NCI-H146 treated with DMSO at 0.1 percent for 48 hours (cell line): ENCODE measurements at regions not wholly inside any gene's neighbourhood (a gene's known extent, or its start where the extent isn't known, plus 50 kb on each side); places are given as distances from the start of the nearest gene placed in this dataset.
"Not testable (repeated sequence)": the region's sequence is repeated elsewhere in the genome, so short reads cannot be mapped to it uniquely, and the experiment has no call there.

Experiments used
- DNase-seq: peaks from one replicate; lab custom pipeline; 2025; ENCODE audit not compliant: unreplicated experiment; lab: John Stamatoyannopoulos, UW

DNA sequence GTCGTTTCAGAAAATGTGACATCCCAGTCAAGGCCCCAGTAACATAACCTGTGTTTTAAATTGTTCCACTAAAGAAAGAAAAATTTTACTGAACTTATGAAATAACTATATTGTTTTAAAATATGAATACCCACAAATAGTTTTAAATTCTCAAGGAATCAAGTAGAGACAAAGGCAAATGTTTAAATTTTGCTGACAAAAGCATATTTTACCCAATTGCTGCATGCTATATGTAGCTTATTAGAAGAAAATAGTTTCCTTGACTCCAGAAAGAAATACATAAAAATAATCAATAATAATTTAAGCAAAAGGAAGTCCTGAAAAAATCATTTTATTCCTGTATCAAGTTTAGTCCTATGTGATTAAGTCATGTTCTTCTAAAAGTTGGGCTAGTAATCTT is 481.3 kb upstream of the ADGRL3 start:
- no peak for DNase-seq

DNA sequence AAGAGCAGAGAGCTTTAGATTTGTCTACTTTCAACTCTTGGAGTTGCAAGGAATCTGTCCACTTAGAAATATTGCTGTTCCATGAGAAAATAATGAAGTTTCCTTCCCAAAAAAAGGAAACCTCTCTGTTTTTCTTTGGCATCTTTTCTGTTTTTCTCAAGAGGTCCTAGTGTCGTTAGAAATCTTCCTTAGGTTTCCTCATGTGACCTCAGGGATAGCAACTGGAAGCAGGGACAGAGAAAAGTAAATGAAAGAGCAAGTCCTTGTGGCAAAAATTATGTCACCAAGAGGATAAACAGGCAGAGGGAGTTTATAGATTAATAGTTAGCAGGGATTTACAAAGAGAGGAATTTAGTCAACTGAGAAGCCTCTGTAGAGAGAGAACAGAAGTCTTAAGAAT is 478.4 kb upstream of the ADGRL3 start:
- no peak for DNase-seq

DNA sequence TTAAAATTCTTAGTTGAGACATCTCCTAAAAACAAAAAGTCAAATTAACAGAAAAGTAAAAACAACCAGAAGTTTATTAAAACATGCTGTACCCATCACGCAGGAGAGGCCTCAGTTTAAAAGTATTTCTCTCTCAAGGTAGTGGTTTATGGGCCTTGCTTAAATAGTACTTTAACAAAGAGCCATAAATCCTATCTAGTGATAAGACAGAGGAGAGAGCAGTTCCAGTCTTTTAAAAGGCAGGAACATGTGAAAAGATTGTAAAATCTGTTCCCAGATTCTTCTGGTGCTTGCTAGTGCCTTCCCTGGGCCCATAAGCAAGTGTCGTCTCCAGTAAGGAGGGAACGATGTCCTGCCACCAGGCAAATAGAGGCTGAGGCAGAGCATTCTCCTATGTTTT is 476.3 kb upstream of the ADGRL3 start:
- no peak for DNase-seq

DNA sequence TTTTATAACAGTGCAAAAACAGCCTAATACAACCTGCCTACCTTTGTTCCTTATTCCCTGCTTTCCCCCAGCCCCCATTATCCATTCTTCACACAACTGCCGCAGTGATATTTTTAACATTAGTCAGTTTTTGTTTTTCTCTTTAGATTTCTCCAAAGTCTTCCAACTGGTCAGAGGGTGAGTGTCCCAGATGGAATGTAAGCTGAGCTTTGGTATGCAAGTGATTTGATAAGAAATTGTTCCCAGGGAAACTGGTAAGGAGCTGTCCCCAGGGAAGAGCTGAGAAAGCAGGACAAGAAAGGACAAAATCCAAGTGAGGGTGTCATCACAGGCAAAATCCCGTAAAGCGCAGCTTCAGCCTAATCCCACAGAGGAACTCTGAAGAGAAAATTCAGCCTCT is 475.5 kb upstream of the ADGRL3 start:
- DNase-seq: no peak

DNA sequence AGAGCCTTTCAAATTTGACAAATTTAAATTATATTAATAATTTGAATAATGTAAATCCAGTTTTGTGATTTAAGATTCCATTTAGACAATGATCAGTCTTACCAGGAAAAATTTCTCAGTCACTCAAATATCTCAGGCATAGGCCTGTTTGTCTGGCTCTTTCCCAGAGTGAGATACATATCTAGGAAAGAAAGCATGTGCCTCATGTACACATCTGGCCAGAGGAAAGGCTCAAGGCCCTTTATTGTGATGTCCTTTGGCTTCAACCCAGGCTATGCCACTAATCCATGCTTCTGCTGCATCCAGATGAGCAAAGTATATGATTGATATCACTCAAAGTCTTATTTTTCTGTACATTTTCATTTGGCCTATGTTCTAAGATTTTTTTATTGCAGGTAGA is 473.3 kb upstream of the ADGRL3 start:
- no peak for DNase-seq

DNA sequence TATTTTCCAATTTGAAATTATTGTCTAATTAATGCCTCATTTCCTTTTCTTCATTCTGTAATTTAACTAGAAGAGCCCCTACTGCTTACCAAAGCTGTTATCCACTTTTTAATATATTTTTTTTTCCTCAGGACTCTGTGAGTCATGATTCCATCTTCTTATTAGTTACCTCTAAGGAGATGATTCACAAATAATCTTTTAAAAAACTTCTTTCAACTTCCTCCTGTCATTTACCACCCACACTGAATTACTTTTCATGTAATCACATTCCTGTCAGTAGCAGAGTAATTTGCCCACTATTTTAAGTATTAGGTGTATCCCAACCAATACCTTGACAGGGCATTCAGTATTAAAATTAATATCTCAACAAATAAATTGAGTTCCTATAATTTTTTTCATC is 470.9 kb upstream of the ADGRL3 start:
- DNase-seq: no peak

DNA sequence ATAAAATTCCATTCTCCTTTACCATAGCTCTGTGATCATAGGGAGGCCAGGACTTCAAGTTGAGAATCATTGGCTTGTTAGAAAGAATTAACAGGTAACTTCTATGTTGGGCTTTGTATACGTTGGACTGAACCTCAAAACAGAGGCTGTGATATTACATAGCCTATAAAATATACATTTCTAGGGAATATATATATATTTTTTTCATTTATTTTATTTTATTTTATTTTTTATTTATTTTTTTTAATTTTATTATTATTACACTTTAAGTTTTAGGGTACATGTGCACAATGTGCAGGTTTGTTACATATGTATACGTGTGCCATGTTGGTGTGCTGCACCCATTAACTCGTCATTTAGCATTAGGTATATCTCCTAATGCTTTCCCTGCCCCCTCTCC is 470.4 kb upstream of the ADGRL3 start:
- not testable (repeated sequence) for DNase-seq

DNA sequence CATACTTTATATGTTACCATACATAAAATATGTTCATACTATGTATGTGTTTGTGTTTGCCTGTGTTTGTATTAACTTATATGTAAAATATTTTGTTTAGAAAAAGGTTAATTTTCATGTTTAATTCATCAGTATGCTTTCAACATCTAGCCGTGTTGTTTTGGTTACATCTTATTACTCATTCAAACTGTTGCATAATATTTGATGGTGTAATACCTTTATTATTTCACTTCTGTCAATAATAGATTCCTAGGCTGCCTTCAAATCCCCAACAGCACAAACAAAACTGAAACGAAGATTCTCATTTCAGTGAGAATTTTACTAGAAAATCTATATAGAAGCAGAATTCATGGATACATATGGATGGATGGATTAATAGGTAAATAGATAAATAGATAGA is 462.3 kb upstream of the ADGRL3 start:
- DNase-seq: no peak

DNA sequence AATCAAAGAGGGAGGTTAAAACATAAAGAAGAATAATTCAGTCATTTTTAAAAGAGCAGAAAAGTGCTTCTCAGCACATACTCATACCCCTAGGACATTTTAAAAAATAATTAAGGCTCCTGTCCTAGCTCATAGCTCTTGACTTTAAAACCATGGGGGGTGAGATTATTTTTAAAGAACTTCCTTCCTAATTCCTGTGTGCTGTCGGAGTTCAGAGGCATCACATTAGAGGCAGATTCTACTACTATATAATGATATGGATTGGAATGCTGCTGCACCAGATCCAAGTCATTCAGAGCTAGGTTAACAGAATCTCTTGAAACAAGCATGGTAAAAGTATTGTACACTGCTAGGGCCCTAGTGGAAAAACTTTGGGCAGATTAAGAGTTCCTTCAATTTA is 456.5 kb upstream of the ADGRL3 start:
- DNase-seq: no peak

DNA sequence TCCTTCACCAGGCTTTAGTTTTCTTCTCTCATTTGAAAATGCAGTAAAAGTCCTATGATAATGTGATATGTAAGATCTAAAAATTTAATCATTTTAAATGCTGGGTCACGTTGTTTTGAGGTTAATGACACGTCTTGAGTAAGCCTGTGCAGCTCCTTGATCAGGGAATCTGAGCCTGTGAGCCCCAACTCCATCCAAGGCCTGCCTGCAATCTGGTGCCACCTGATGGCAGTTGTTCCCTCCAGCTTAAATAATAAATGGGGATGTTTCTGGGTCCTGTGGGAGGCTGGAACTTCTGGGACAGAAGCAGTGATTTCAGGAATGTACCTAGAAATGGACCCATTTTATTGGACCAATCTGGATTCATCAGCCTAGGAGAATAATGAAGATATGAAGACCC is 455.4 kb upstream of the ADGRL3 start:
- no peak for DNase-seq

DNA sequence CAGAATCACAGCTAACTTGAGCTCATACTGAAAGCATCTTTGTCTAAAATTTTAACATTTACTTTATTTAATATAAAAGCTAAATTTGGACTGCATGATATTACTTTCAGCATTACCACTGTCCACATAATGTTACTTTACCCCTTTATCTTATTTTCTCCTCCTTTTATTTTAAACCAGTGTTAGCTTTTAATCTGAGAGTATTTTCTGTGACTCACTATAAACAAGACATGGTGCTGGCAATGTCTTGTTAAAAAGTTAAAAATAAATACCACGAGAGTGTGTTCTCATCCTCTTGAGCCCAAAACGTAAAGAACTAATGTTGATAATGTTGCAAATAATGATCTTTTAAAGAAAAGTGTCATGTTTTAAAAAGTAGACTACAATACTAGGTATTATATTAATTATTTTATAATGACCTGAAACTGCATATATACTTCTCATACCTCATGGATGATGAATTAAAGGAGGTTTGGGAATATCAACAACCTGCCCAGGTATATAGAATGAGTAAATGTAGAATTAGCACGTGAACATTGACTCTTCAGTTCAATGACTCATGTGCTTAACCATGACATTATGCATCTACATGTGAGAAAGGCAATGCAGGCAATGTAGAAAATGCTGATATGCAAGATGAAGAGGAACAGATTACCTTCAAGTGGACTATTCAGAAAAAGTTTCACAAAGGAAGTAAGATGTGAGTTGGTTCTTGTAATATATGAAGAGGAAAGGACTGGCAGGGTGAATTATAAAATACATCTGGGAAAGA is 454.1 kb upstream of the ADGRL3 start:
- DNase-seq: no peak

DNA sequence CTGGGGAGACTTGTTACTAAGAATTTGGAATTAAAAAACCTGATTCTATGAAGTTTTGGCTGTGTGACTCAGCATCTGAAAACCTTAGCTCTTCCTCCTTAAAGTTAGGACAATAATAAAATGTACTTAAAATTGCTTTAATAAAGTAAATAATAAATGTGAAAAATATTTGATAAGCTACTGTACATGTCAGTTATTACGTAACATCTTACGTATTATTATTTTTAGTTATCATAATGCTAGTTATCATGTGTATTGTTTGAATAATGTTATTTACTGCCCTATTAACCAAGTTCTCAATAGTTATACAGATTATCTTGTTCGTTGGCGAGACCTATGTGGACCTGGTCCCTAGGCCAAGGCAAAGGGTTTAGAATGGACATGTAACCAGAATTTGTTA is 449.2 kb upstream of the ADGRL3 start:
- DNase-seq: no peak

DNA sequence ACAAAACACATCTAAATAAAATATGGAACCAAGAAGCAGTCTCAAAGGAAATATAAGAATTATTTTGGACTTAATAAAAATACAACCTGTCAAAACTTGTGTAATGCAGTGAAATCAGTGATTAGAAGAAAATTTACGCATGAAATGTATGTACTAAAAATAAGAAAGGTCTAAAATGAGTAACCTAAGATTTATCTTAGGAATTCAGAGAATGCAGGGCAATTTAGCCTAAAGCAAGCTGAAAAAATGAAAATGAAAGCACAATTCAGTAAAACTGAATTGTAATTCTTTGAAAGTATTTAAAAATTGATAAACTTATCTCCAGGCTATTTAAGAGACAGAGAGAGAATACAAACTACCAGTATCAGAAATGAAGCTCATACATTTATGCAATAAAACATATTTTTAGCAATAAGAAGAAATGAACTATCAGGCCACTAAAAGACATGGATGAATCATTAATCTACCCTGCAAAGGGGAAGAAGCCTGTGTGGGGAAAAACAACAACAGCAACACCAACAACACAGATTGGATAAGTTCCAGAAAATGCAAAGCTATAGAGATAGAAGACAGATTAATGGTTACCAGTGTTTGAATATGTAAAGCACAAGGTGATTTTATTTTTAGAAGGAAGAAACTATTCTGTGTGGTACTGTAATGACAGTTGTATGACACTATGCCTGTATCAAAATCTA is 442.0 kb upstream of the ADGRL3 start:
- no peak for DNase-seq

DNA sequence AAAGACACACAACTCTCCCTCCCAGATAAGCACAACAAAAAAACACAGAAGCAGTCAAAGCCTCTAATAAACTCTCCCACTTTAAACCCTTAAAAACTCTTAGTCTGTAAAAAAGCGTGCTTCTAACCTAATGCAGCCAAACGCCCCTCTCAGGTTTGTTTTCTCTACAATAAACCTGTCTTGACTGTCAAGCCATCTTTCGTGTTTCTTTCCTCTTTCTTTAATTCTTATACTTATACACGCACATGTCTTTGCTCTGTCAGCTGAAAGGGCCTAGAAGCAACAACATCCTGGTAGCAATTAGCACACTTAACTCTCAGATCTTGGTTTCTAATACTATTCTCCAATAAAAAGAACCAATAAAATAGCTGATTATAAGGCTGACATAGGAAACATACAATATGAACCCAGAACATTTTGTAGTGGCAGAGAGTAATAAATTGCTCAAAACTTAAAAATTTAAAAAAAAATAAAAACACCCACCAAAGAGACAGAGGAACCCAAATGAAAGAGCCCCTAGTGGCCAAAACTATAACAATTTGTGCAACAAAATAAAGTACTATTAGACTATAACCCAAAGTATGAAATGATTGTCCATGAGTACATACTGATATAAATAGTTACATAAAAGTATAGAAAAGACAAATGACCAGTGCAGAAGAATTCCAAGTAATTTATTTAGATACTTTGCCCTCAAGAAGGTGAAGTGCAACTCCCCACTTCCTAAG is 440.4 kb upstream of the ADGRL3 start:
- DNase-seq: no peak

DNA sequence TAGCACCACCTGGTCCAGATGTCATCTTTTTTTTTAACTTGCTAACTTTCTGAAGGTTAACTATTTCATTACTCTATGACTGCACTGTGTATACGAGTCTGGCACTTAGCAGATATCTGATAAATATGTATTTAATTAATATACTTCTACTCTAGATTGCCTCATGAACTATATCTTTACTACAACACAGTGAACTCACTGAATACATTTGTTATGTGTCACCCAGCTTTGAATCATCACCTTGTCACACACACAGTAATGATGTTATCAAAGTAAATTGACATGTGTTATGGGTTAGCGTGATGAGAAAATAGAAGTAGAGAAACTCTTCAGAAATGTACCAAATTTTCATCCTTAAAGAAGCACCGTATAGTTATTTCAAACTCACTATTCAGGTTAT is 419.3 kb upstream of the ADGRL3 start:
- DNase-seq: no peak

DNA sequence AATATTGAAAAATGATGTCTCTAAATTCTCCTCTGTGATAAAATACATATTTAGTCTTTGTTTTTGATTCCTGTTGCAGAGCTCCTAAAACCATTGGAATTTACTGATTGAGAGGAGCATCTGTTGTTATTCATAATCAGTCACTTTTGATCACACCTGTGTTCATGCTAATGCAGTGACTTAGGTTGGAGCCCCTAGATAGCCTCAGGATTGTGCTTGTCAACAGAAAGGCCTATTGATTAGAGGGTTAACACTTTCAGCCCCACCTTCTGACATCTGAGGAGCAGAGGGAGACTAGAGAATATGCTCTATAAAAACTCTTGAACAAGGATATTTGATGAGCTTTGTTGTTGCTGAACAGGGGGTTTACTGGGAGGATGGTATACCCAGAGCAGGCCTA is 409.5 kb upstream of the ADGRL3 start:
- DNase-seq: no peak

DNA sequence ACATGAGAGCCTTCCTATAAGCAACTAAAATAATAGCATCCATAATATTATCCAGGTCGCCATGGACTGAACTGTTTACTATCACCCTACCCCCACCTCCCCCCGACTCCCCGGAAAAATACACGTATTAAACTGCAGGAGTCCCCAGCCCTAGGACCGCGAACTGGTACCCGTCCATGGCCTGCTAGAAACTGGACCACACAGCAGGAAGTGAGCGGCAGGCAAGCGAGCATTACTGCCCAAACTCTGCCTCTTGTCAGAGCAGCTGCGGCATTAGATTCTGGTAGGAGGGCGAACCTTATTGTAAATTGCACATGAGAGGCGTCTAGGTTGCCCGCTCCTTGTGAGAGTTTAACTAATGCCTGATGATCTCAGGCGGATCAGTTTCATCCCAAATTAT is 405.8 kb upstream of the ADGRL3 start:
- DNase-seq: no peak

DNA sequence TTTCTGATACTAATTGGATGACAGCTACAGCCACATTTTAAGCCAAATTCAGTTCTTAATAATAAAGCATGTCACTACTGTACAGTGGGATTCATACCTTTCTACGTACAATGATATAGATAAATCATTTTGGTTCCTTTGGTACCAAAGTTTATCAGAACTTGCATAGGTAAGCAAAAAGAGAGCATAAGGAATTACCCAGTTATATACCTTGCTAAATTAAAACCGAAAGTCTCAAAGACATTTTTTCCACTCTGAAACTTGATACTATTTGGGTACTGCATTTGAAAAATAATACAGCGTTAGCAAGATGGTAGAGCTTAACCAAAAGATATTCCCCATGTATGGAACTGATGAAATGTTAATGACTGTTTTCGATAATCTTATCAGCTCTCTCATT is 400.9 kb upstream of the ADGRL3 start:
- DNase-seq: no peak

DNA sequence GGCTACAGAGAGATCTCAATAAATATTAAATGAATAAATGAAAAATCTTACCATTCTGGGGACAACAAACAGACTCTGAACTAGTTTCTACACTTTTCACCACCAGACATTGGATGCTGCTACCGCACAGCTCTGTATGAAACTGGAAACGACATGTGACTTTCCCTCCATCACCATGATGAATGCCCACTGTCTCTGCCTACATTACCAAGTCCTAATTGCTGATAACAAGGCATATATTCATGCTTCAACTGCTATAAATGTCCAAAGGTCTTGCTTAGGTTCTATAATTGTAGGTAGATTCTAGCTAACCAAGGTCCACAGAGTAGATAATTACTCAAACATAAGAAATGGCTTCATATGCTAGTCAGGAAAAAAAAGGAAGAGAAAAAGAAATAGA is 399.4 kb upstream of the ADGRL3 start:
- no peak for DNase-seq

DNA sequence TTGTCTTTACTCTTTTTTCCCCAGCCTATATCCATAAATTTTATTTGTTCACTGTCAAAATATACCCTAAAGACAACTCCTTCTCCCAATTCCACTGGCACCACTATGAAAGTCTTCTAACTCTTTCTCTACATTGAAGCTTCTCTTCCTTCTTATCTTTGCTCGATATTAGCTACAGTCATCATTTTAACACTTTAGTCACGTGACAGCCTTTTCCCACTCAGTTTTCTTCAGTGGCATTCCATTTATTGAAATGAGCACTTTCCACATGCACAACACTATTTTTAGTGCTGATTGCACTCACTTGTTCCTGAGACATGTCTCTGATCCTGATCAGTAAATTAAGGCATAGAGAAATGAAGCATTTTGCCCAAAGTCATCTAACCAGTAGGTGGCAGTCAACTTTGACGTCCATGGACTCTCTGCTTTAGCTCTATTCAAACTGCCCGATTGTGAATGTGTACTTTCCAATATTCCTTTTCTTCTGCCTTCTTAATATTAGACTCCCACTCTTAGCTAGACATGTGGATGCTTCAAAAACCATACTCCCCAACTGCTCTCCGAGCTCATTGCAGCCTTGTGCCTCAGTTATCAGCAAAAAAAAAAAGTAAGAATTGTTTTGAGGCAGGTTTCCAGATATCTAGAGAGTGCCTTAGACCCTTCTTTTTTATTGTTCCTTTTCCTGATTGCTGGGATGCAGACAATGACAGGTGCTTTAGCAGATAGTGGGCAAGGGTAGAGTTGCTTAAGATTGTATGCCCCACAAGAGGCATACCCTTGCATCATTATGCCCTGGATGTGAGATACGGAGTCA is 394.4 kb upstream of the ADGRL3 start:
- DNase-seq: peak; percentile 55

DNA sequence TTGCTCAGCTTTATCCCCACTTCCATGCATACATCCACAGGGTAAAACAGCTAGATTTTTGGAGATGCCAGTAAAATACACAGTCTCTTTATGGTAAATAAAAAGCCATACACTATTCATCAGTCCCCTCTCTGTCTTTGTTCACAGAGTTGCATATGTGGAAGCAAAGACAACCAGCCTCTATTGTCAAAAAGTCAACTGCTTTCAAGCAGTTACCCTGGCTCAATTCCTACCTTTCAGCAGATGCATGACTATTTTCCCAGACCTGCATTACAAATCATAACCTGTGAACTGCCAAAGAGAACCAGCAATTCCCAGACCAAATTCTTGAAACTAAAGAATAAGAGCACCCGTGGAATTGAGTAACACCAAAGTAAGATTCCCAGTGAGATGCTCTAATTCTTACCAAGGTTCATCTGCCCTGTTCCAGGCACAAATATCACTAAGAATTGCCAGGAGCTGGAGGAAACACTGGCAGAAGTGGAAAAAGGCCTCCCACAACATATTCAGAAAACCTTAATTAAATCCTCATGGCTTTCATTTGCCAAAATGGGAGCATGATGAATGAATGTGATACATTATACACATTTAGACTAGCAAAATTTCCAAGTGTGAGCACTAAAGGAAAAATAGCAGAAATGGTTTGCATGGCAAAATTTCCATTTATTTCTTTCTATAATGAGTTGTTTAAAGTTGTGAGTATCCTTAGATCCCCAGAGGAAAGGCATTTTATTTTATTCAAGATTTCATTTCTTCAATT is 391.2 kb upstream of the ADGRL3 start:
- no peak for DNase-seq
